ENCODE measurements at regions not wholly inside any gene's neighbourhood (a gene's known extent, or its start where the extent isn't known, plus 50 kb on each side); places are given as distances from the start of the nearest gene placed in this dataset.

DNA sequence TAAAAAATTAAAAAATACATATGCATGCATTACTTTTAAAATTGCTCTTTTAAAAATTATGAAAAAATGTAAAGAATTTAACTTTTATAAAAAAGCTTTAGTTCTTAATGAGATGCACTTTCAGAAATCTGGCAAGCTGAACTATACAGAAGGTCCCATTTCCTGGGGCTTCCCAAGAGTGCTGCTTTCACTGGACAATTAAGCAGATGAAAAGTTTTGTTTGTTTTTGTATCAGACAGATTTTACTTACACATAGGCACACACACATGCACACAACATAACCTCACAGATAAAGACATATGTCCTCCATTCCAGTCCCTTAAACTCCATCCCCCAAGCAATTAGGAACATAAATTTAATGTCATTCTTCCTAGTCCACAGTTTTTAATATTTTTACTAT, 402.3 kb upstream of the ASIC2 start:
- Mint-ChIP-seq H3K27ac (ENCODE audit: low read depth, unreplicated experiment) (no peak overlapping the region), H3K36me3 (ENCODE audit: insufficient read depth, unreplicated experiment) (no peaks in the 10 kb centered on the region), H3K27me3 (ENCODE audit: insufficient read depth, unreplicated experiment) (no peaks in the 10 kb centered on the region), H3K4me1 (ENCODE audit: insufficient read depth, unreplicated experiment) (no peaks in the 10 kb centered on the region), H3K4me3 (ENCODE audit: unreplicated experiment) (no peak overlapping the region), H3K9me3 (ENCODE audit: unreplicated experiment) (peaks cover 24% of the 10 kb centered on the region)
- ChIA-PET CTCF (interaction anchor here (0.7 to 1.4 kb wide), 2 partner anchors 20 to 697 kb away, joined by 4 to 6 read pairs; no protein-coding TSS in a partner anchor), POLR2A (no interaction called here)
- TF ChIP-seq, protein P1, sequence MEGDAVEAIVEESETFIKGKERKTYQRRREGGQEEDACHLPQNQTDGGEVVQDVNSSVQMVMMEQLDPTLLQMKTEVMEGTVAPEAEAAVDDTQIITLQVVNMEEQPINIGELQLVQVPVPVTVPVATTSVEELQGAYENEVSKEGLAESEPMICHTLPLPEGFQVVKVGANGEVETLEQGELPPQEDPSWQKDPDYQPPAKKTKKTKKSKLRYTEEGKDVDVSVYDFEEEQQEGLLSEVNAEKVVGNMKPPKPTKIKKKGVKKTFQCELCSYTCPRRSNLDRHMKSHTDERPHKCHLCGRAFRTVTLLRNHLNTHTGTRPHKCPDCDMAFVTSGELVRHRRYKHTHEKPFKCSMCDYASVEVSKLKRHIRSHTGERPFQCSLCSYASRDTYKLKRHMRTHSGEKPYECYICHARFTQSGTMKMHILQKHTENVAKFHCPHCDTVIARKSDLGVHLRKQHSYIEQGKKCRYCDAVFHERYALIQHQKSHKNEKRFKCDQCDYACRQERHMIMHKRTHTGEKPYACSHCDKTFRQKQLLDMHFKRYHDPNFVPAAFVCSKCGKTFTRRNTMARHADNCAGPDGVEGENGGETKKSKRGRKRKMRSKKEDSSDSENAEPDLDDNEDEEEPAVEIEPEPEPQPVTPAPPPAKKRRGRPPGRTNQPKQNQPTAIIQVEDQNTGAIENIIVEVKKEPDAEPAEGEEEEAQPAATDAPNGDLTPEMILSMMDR (IDR thresholded peaks at IDR 0.05; ENCODE audit: unreplicated experiment): no peak
- intact Hi-C loops (cut with micrococcal nuclease): no loop called here
- no TSS peak for BruUV-seq (replicated peaks)
- no peak for DNase-seq (ENCODE audit: unreplicated experiment)

DNA sequence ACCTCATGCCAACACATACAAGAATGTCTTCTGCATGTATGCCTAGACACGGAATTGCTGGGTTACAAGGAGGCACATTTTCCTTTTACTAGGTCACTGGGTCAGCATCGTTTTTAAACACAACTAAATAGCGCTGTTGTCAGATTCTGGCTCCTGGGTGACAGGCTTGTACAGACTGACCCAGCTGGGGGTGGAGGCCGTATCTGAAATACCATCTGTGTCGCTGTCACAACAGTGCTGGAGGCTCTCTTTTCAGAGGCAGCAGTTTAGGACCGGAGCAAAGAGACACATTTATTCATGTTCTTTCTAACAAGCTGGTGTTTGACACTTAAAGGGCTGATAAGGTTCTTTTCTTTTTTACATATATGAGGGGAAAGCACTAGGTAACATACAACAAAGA, 403.0 kb upstream of the ASIC2 start:
- TF ChIP-seq, protein P1 (IDR thresholded peaks at IDR 0.05; ENCODE audit: unreplicated experiment): no peak
- Mint-ChIP-seq H3K4me1 (ENCODE audit: insufficient read depth, unreplicated experiment) (no peaks in the 10 kb centered on the region), H3K27ac (ENCODE audit: low read depth, unreplicated experiment) (no peak overlapping the region), H3K36me3 (ENCODE audit: insufficient read depth, unreplicated experiment) (no peaks in the 10 kb centered on the region), H3K27me3 (ENCODE audit: insufficient read depth, unreplicated experiment) (no peaks in the 10 kb centered on the region), H3K4me3 (ENCODE audit: unreplicated experiment) (no peak overlapping the region), H3K9me3 (ENCODE audit: unreplicated experiment) (peaks cover 26% of the 10 kb centered on the region)
- ChIA-PET POLR2A (no interaction called here), CTCF (no interaction called here)
- intact Hi-C loops (cut with micrococcal nuclease): no loop called here
- no TSS peak for BruUV-seq (replicated peaks)
- DNase-seq (ENCODE audit: unreplicated experiment): no peak

DNA sequence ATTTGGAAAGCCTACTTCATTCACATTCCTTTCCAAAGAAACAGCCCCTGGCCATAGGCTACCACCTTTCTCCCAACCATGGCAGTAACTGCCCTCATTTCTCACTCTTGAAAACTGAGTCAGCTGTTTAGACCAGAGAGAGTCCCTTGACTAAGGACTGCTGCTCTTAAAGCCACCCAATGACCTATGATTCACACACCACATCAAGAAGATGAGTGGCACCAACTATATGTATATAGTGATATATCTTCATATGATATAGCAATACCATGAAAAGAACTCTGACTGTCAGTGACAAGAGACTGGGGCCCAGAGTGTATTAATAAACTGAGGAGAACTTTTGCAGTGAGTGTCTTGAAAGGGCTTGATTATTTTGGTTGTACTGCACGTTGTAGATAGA, 404.5 kb upstream of the ASIC2 start:
- H3K4me1 Mint-ChIP-seq (ENCODE audit: insufficient read depth, unreplicated experiment): no peaks in the 10 kb centered on the region
- H3K36me3 Mint-ChIP-seq (ENCODE audit: insufficient read depth, unreplicated experiment): no peaks in the 10 kb centered on the region
- no peak overlapping the region for H3K4me3 Mint-ChIP-seq (ENCODE audit: unreplicated experiment)
- TF ChIP-seq, protein P1 (IDR thresholded peaks at IDR 0.05; ENCODE audit: unreplicated experiment): no peak
- intact Hi-C loops (cut with micrococcal nuclease): no loop called here
- POLR2A ChIA-PET: no interaction called here
- H3K27me3 Mint-ChIP-seq (ENCODE audit: insufficient read depth, unreplicated experiment): no peaks in the 10 kb centered on the region
- no peak for DNase-seq (ENCODE audit: unreplicated experiment)
- H3K27ac Mint-ChIP-seq (ENCODE audit: low read depth, unreplicated experiment): no peak overlapping the region
- BruUV-seq (replicated peaks): no TSS peak
- H3K9me3 Mint-ChIP-seq (ENCODE audit: unreplicated experiment): peaks cover 32% of the 10 kb centered on the region
- CTCF ChIA-PET: no interaction called here

DNA sequence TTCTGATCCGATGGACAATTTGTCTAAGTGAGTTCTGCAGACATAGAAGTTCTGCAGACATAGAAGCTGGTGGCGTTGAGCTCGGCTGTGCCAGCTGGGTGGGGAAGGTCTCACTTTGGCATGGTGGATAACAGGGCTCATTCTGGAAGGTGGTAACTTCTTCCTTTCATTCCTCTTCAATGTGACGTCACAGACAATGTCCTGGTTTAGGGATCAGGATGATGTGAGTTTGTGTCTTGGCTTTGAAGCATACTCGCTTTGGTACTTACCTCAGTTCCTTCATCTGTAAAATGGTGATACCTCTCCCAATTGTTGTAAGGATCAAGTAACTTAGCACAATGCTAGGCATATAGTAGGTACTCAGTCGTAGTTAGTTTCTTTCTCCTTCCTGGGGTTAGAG, 408.8 kb upstream of the ASIC2 start:
- Mint-ChIP-seq H3K4me1 (ENCODE audit: insufficient read depth, unreplicated experiment) (no peaks in the 10 kb centered on the region), H3K9me3 (ENCODE audit: unreplicated experiment) (peaks cover 41% of the 10 kb centered on the region), H3K4me3 (ENCODE audit: unreplicated experiment) (no peak overlapping the region), H3K27ac (ENCODE audit: low read depth, unreplicated experiment) (no peak overlapping the region), H3K36me3 (ENCODE audit: insufficient read depth, unreplicated experiment) (no peaks in the 10 kb centered on the region), H3K27me3 (ENCODE audit: insufficient read depth, unreplicated experiment) (no peaks in the 10 kb centered on the region)
- POLR2A ChIA-PET: no interaction called here
- TF ChIP-seq, protein P1 (IDR thresholded peaks at IDR 0.05; ENCODE audit: unreplicated experiment): no peak
- no TSS peak for BruUV-seq (replicated peaks)
- intact Hi-C loops (cut with micrococcal nuclease): no loop called here
- DNase-seq (ENCODE audit: unreplicated experiment): no peak
- CTCF ChIA-PET: no interaction called here

Data from MCF 10A (cell line).